HG03196 (cell line): ENCODE measurements at regions not wholly inside any gene's neighbourhood (a gene's known extent, or its start where the extent isn't known, plus 50 kb on each side); places are given as distances from the start of the nearest gene placed in this dataset.

Source experiments
- ATAC-seq: cut with Tn5 transposase; IDR thresholded peaks from one replicate; pipeline ENCODE4 v1.9.1; 2021; ENCODE audit not compliant: unreplicated experiment

- no peak for ATAC-seq
These were observed 561.8 kb downstream of the SOX6 start for GRCh38 chr11:15794361-15795150.

- ATAC-seq = no peak
These were observed 561.0 kb downstream of the SOX6 start for GRCh38 chr11:15795378-15795777.

GRCh38 chr11:15800111-15800800 is 556.1 kb downstream of the SOX6 start:
- ATAC-seq = no peak

GRCh38 chr11:15801126-15801525 is 555.2 kb downstream of the SOX6 start:
- no peak for ATAC-seq

GRCh38 chr11:15801616-15802015 is 554.7 kb downstream of the SOX6 start:
- ATAC-seq = no peak

- no peak for ATAC-seq
These were observed 550.6 kb downstream of the SOX6 start for GRCh38 chr11:15805726-15806125.

GRCh38 chr11:15806217-15806616 is 550.1 kb downstream of the SOX6 start:
- ATAC-seq = no peak

- no peak for ATAC-seq
These were observed 548.5 kb downstream of the SOX6 start for GRCh38 chr11:15807827-15808226.

- ATAC-seq = no peak
These were observed 546.3 kb downstream of the SOX6 start for GRCh38 chr11:15810082-15810481.

- ATAC-seq = no peak
These were observed 545.8 kb downstream of the SOX6 start for GRCh38 chr11:15810525-15810924.

GRCh38 chr11:15815246-15816195 is 540.8 kb downstream of the SOX6 start:
- ATAC-seq = no peak

GRCh38 chr11:15816260-15816871 is 540.0 kb downstream of the SOX6 start:
- ATAC-seq = no peak

GRCh38 chr11:15817001-15817400 is 539.3 kb downstream of the SOX6 start:
- ATAC-seq = no peak

GRCh38 chr11:15818132-15818842 is 538.1 kb downstream of the SOX6 start:
- no peak for ATAC-seq

GRCh38 chr11:15819679-15820286 is 536.6 kb downstream of the SOX6 start:
- ATAC-seq = peak; percentile 82

- no peak for ATAC-seq
These were observed 534.9 kb downstream of the SOX6 start for GRCh38 chr11:15821451-15821850.

GRCh38 chr11:15824060-15824459 is 532.3 kb downstream of the SOX6 start:
- no peak for ATAC-seq

- ATAC-seq = no peak
These were observed 530.2 kb downstream of the SOX6 start for GRCh38 chr11:15825976-15826650.

- ATAC-seq = no peak
These were observed 529.5 kb downstream of the SOX6 start for GRCh38 chr11:15826826-15827225.
